Stimulated activated CD8-positive, alpha-beta memory T cell treated with anti-CD3 and anti-CD28 coated beads, Interleukin-2, amount 100 ng/mL, for 1 hour (primary cell): ENCODE measurements at regions not wholly inside any gene's neighbourhood (a gene's known extent, or its start where the extent isn't known, plus 50 kb on each side); places are given as distances from the start of the nearest gene placed in this dataset.
"Not testable (repeated sequence)": the region's sequence is repeated elsewhere in the genome, so short reads cannot be mapped to it uniquely, and the experiment has no call there.

Experiments used
- DNase-seq, 2 donors: peaks; one replicate each; pipeline ENCODE4 v3.0.0-alpha.2; 2020; ENCODE audit warnings: low read depth in 2 of 2

GRCh38 chr21:24007592-24007991 is 1599.7 kb downstream of the MRPL39 start:
- DNase-seq, result no peak

GRCh38 chr21:23986987-23987386 is 1620.3 kb downstream of the MRPL39 start:
- no peak for DNase-seq

- DNase-seq, result no peak
Observed at GRCh38 chr21:23986214-23986613, 1621.1 kb downstream of the MRPL39 start.

GRCh38 chr21:23982546-23982945 is 1624.7 kb downstream of the MRPL39 start:
- no peak for DNase-seq

- DNase-seq, result no peak
Observed at GRCh38 chr21:23977971-23978370, 1629.3 kb downstream of the MRPL39 start.

- peak; percentile 20 to 30 for DNase-seq
Observed at GRCh38 chr21:23968722-23969647, 1638.3 kb downstream of the MRPL39 start.

- no peak for DNase-seq
Observed at GRCh38 chr21:23968008-23968407, 1639.3 kb downstream of the MRPL39 start.

GRCh38 chr21:23963454-23963853 is 1643.8 kb downstream of the MRPL39 start:
- DNase-seq, result no peak

GRCh38 chr21:23960769-23961168 is 1646.5 kb downstream of the MRPL39 start:
- DNase-seq, result no peak

- no peak for DNase-seq
Observed at GRCh38 chr21:23955135-23955843, 1652.0 kb downstream of the MRPL39 start.

- no peak for DNase-seq
Observed at GRCh38 chr21:23952269-23952668, 1655.0 kb downstream of the MRPL39 start.

GRCh38 chr21:23951251-23951650 is 1656.0 kb downstream of the MRPL39 start:
- no peak for DNase-seq

- DNase-seq, result no peak
Observed at GRCh38 chr21:23950344-23950743, 1656.9 kb downstream of the MRPL39 start.

- DNase-seq, result no peak
Observed at GRCh38 chr21:23949493-23949892, 1657.8 kb downstream of the MRPL39 start.

- no peak for DNase-seq
Observed at GRCh38 chr21:23939369-23940065, 1667.8 kb downstream of the MRPL39 start.

- no peak for DNase-seq
Observed at GRCh38 chr21:23936991-23937390, 1670.3 kb downstream of the MRPL39 start.

GRCh38 chr21:23936224-23936623 is 1671.1 kb downstream of the MRPL39 start:
- DNase-seq, result no peak

- no peak for DNase-seq
Observed at GRCh38 chr21:23930565-23930964, 1676.7 kb downstream of the MRPL39 start.

GRCh38 chr21:23926430-23926829 is 1680.9 kb downstream of the MRPL39 start:
- DNase-seq, result not testable (repeated sequence)

GRCh38 chr21:23921670-23922418 is 1685.4 kb downstream of the MRPL39 start:
- no peak for DNase-seq

GRCh38 chr21:23900727-23901126 is 1706.6 kb downstream of the MRPL39 start:
- DNase-seq, result no peak

GRCh38 chr21:23899561-23899960 is 1707.7 kb downstream of the MRPL39 start:
- no peak for DNase-seq
